PC-9 (cell line): ENCODE measurements at regions not wholly inside any gene's neighbourhood (a gene's known extent, or its start where the extent isn't known, plus 50 kb on each side); places are given as distances from the start of the nearest gene placed in this dataset.

Experiments used
- BruUV-seq: library from RNA; stranded (reverse); fragments of 400-500 nt; replicated peaks from 2 replicates; lab custom pipeline; 2021; lab: Mats Ljungman, UMichigan
- CTCF ChIA-PET: fragments of 300-600 bp; sonication (Branson Sonifier 250); formaldehyde crosslinking; loops from one replicate; lab custom pipeline; 2022; ENCODE audit warnings: antibody characterized with exemption; lab: Charles Lee
- POLR2A ChIA-PET: fragments of 300-600 bp; sonication (Branson Sonifier 250); formaldehyde crosslinking; loops from one replicate; lab custom pipeline; 2022; ENCODE audit warnings: antibody characterized with exemption; ENCODE audit not compliant: unreplicated experiment; lab: Charles Lee
- DNase-seq, 2 experiments: peaks; one replicate each; pipeline versions ENCODE4 v3.0.0 to v3.0.0-alpha.2; 2015 to 2022; ENCODE audit warnings: mixed read lengths in 1 of 2
- H2AFZ ChIP-seq: fragments of 200-600 bp; sonication (generic); 2 replicates; pipeline ENCODE4 v1.8.1; 2017; ENCODE audit warnings: antibody characterized with exemption
- H3F3A ChIP-seq: fragments of 200-600 bp; sonication (generic); 2 replicates; pipeline ENCODE4 v1.8.1; 2017; ENCODE audit warnings: antibody characterized with exemption, mild to moderate bottlenecking, low read depth; ENCODE audit not compliant: insufficient read depth
- H3K27ac ChIP-seq: fragments of 200-600 bp; sonication (generic); 2 replicates; pipeline ENCODE4 v1.6.1; 2016; ENCODE audit warnings: mixed run types
- H3K27me3 ChIP-seq: fragments of 200-600 bp; sonication (generic); 2 replicates; pipeline ENCODE4 v1.6.1; 2016; ENCODE audit warnings: low read depth, mixed run types; ENCODE audit not compliant: insufficient read depth
- H3K36me3 ChIP-seq: fragments of 200-600 bp; sonication (generic); 2 replicates; pipeline ENCODE4 v1.6.1; 2016; ENCODE audit warnings: low read depth, mixed run types
- H3K4me1 ChIP-seq: fragments of 200-600 bp; sonication (generic); replicated peaks from 2 replicates; pipeline ENCODE4 v1.6.1; 2016; ENCODE audit warnings: mixed run types; ENCODE audit not compliant: insufficient read depth
- H3K4me2 ChIP-seq: fragments of 200-600 bp; sonication (generic); 2 replicates; pipeline ENCODE4 v1.6.1; 2017; ENCODE audit warnings: mixed run types
- H3K4me3 ChIP-seq: fragments of 200-600 bp; sonication (generic); 2 replicates; pipeline ENCODE4 v1.6.1; 2016; ENCODE audit warnings: mixed run types
- H3K79me2 ChIP-seq: fragments of 200-600 bp; sonication (generic); 2 replicates; pipeline ENCODE4 v1.6.1; 2017; ENCODE audit warnings: low read depth, mixed run types
- H3K9me2 ChIP-seq: fragments of 200-600 bp; sonication (generic); 2 replicates; pipeline ENCODE4 v1.8.1; 2017; ENCODE audit warnings: mild to moderate bottlenecking; ENCODE audit not compliant: insufficient read depth
- H3K9me3 ChIP-seq: fragments of 200-600 bp; sonication (generic); 2 replicates; pipeline ENCODE4 v1.8.1; 2016; ENCODE audit warnings: low read depth; ENCODE audit not compliant: insufficient read depth
- H4K20me1 ChIP-seq: fragments of 200-600 bp; sonication (generic); 2 replicates; pipeline ENCODE4 v1.8.1; 2017; ENCODE audit not compliant: insufficient read depth
- EZH2 ChIP-seq: fragments of 200-600 bp; sonication (generic); IDR thresholded peaks from 2 replicates; pipeline ENCODE4 v1.8.0; 2017; ENCODE audit warnings: antibody characterized with exemption, low read depth
- intact Hi-C: fragments of 100-400 bp; cut with micrococcal nuclease; formaldehyde crosslinking; loops from one replicate; pipeline ENCODE4 v1.10.0; 2022; ENCODE audit not compliant: unreplicated experiment
- TF ChIP-seq, protein P1 (sequence below): fragments of 200-600 bp; sonication (generic); conservative IDR thresholded peaks from 2 replicates; pipeline ENCODE4 v1.6.1; 2017; ENCODE audit warnings: mixed run types, antibody characterized with exemption, mild to moderate bottlenecking, moderate library complexity

DNA sequence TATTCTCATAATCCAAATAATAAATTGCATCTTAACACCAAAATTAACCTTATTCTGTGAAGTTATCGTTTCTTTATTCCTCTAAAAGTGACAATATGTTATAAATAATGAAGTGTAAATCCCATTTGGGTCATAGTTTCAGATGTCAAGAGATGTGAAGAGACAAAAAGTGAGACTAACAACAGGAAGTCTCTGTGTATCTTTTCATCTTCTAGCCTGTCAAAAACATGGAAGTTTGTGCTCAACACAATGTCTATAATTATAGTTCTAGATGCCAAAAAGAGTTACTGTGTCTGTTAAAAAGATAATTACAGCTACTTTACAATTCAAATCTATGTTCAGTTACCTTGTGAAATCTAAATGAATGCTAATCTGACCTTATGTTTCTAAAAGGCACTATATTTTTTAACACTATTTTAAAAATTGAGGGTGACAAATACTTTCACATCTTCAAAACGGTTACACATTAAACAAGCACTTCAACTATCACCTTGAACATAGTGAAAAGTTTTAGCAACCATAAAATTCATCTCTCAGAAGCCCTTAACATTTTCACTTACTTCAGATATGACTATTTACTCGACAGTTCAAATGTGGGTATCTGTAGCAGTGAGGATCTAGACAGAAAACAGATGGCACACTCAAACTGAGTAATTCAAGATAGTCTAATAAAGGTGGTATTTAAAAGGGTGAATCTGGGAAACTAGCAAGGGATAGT is 509.8 kb downstream of the ARAP2 start:
- intact Hi-C loops = no loop called here
- no peak overlapping the region for H2AFZ ChIP-seq
- H4K20me1 ChIP-seq = no peaks in the 10 kb centered on the region
- no TSS peak for BruUV-seq
- H3K27ac ChIP-seq = no peak overlapping the region
- 0 out of 2 replicates have a peak, but pooled peaks cover 3% of the 10 kb centered on the region for H3K9me2 ChIP-seq
- H3K79me2 ChIP-seq = no peaks in the 10 kb centered on the region
- no peaks in the 10 kb centered on the region for H3F3A ChIP-seq
- POLR2A ChIA-PET = no interaction called here
- no peak overlapping the region for H3K4me2 ChIP-seq
- no peaks in the 10 kb centered on the region for H3K27me3 ChIP-seq
- H3K4me3 ChIP-seq = no peak overlapping the region
- H3K4me1 ChIP-seq = no peaks in the 10 kb centered on the region
- no peaks in the 10 kb centered on the region for H3K36me3 ChIP-seq
- H3K9me3 ChIP-seq = no peaks in the 10 kb centered on the region
- DNase-seq = no peak
- CTCF ChIA-PET = interaction anchor here (0.5 kb wide), 1 partner anchor 651 kb away, joined by 6 read pairs; no protein-coding TSS in a partner anchor
- TF ChIP-seq EZH2 = no peak
- TF ChIP-seq, protein P1, sequence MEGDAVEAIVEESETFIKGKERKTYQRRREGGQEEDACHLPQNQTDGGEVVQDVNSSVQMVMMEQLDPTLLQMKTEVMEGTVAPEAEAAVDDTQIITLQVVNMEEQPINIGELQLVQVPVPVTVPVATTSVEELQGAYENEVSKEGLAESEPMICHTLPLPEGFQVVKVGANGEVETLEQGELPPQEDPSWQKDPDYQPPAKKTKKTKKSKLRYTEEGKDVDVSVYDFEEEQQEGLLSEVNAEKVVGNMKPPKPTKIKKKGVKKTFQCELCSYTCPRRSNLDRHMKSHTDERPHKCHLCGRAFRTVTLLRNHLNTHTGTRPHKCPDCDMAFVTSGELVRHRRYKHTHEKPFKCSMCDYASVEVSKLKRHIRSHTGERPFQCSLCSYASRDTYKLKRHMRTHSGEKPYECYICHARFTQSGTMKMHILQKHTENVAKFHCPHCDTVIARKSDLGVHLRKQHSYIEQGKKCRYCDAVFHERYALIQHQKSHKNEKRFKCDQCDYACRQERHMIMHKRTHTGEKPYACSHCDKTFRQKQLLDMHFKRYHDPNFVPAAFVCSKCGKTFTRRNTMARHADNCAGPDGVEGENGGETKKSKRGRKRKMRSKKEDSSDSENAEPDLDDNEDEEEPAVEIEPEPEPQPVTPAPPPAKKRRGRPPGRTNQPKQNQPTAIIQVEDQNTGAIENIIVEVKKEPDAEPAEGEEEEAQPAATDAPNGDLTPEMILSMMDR = no peak

DNA sequence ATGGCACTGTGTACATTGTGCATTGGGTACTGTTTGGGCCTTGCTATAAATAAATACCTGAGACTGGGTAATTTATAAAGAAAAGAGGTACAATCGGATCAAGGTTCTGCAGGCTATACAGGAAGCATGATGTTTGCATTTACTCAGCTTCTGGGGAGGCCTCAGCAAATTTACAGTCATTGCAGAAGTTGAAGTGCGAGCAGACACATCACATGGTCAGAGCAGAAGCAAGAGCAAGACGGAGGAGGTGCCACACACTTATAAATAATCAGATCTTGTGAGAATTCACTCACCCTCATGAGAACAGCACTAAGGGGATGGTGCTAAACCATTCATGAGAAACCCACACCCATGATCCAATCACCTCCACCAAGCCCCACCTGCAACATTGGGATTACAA is 505.0 kb downstream of the ARAP2 start:
- intact Hi-C loops = no loop called here
- no peak for DNase-seq
- Histone ChIP-seq H3K9me2 (no peaks in the 10 kb centered on the region), H3K4me2 (no peak overlapping the region), H3K9me3 (no peaks in the 10 kb centered on the region), H3K36me3 (no peaks in the 10 kb centered on the region), H3K27ac (no peak overlapping the region), H4K20me1 (no peaks in the 10 kb centered on the region), H3K27me3 (no peaks in the 10 kb centered on the region), H2AFZ (no peak overlapping the region), H3K79me2 (no peaks in the 10 kb centered on the region), H3K4me1 (no peaks in the 10 kb centered on the region), H3F3A (no peaks in the 10 kb centered on the region), H3K4me3 (no peak overlapping the region)
- POLR2A ChIA-PET = no interaction called here
- BruUV-seq = no TSS peak
- CTCF ChIA-PET = no interaction called here
- TF ChIP-seq, protein P1 = no peak
- no peak for TF ChIP-seq EZH2

DNA sequence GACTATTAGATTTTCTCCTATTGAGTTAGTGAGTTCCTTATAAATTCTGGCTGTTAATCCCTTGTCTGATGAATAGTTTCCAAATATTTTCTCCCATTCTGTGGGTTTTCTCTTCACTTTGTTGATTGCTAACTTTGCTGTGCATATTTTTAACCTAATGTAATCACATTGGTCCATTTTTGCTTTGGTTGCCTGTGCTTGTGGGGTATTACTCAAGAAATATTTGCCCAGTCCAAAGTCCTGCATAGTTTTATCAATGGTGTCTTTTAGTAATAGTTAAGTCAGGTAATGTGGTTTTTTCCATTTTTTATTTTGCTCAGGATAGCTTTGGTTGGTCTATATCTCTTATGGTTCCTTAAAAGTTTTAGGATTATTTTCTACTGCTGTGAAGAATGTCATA is 490.3 kb downstream of the ARAP2 start:
- Histone ChIP-seq H3K9me3 (no peaks in the 10 kb centered on the region), H3K79me2 (no peaks in the 10 kb centered on the region), H3K27ac (no peak overlapping the region), H3K4me3 (no peak overlapping the region), H3K27me3 (no peaks in the 10 kb centered on the region), H3K9me2 (no peaks in the 10 kb centered on the region), H2AFZ (no peak overlapping the region), H4K20me1 (no peaks in the 10 kb centered on the region), H3K4me1 (no peaks in the 10 kb centered on the region), H3F3A (no peaks in the 10 kb centered on the region), H3K4me2 (no peak overlapping the region), H3K36me3 (no peaks in the 10 kb centered on the region)
- TF ChIP-seq, protein P1 = no peak
- no peak for TF ChIP-seq EZH2
- intact Hi-C loops = no loop called here
- BruUV-seq = no TSS peak
- POLR2A ChIA-PET = no interaction called here
- CTCF ChIA-PET = no interaction called here
- no peak for DNase-seq
